ENCODE measurements at regions not wholly inside any gene's neighbourhood (a gene's known extent, or its start where the extent isn't known, plus 50 kb on each side); places are given as distances from the start of the nearest gene placed in this dataset.
"Not testable (repeated sequence)": the region's sequence is repeated elsewhere in the genome, so short reads cannot be mapped to it uniquely, and the experiment has no call there.

DNA sequence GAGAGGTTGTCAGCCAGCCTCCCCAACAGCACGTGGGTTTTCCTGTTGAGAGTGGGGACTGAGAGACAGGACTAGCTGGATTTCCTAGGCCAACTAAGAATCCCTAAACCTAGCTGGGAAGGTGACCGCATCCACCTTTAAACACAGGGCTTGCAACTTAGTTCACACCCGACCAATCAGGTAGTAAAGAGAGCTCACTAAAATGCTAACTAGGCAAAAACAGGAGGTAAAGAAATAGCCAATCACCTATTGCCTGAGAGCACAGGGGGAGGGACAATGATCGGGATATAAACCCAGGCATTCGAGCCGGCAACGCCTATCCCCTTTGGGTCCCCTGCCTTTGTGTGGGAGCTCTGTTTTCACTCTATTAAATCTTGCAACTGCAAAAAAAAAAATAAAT, 180.5 kb upstream of the TBX18 start:
- TF ChIP-seq, protein P1, sequence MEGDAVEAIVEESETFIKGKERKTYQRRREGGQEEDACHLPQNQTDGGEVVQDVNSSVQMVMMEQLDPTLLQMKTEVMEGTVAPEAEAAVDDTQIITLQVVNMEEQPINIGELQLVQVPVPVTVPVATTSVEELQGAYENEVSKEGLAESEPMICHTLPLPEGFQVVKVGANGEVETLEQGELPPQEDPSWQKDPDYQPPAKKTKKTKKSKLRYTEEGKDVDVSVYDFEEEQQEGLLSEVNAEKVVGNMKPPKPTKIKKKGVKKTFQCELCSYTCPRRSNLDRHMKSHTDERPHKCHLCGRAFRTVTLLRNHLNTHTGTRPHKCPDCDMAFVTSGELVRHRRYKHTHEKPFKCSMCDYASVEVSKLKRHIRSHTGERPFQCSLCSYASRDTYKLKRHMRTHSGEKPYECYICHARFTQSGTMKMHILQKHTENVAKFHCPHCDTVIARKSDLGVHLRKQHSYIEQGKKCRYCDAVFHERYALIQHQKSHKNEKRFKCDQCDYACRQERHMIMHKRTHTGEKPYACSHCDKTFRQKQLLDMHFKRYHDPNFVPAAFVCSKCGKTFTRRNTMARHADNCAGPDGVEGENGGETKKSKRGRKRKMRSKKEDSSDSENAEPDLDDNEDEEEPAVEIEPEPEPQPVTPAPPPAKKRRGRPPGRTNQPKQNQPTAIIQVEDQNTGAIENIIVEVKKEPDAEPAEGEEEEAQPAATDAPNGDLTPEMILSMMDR (conservative IDR thresholded peaks at IDR 0.05): not testable (repeated sequence)
- TF ChIP-seq ZFX (IDR thresholded peaks at IDR 0.05): not testable (repeated sequence)

Data from C4-2B (cell line).